ENCODE measurements at regions not wholly inside any gene's neighbourhood (a gene's known extent, or its start where the extent isn't known, plus 50 kb on each side); places are given as distances from the start of the nearest gene placed in this dataset.

- TF ChIP-seq CTCF (IDR thresholded peaks at IDR 0.05): no peak
- no peak for TF ChIP-seq POLR2AphosphoS5 (IDR thresholded peaks at IDR 0.05; ENCODE audit: insufficient read depth in 1 of 2, low read depth in 1 of 2)
Measured at GRCh38 chr2:220334210-220334609, 706.8 kb downstream of the SLC4A3 start.
